Panc1 (cell line): ENCODE measurements at regions not wholly inside any gene's neighbourhood (a gene's known extent, or its start where the extent isn't known, plus 50 kb on each side); places are given as distances from the start of the nearest gene placed in this dataset.

ENCODE experiments used
- ATAC-seq: fragments of 200-7000 bp; cut with Tn5 transposase; 2 replicates; pipeline ENCODE4 v1.9.1; 2020; ENCODE audit warnings: mild to moderate bottlenecking, moderate library complexity
- BruUV-seq: library from RNA; stranded (reverse); fragments of 400-500 nt; replicated peaks from 2 replicates; lab custom pipeline; 2021; lab: Mats Ljungman, UMichigan
- CTCF ChIA-PET: fragments of 300-600 bp; sonication (Branson Sonifier 250); formaldehyde crosslinking; loops from one replicate; lab custom pipeline; 2022; ENCODE audit warnings: antibody characterized with exemption; lab: Charles Lee
- POLR2A ChIA-PET: fragments of 300-600 bp; sonication (Branson Sonifier 250); formaldehyde crosslinking; loops from one replicate; lab custom pipeline; 2022; ENCODE audit warnings: antibody characterized with exemption; lab: Charles Lee
- DNase-seq: peaks from one replicate; pipeline ENCODE4 v3.0.0-alpha.2; 2010; ENCODE audit warnings: low read depth, low spot score
- H3K27ac ChIP-seq: 2 replicates; pipeline ENCODE4 v1.5.1; 2011; ENCODE audit warnings: mild to moderate bottlenecking, low read length, inconsistent platforms
- H3K27me3 ChIP-seq: fragments of 200-500 bp; sonication (Bioruptor generic); 2 replicates; pipeline ENCODE4 v1.6.0; 2014; ENCODE audit warnings: low read length, inconsistent platforms; ENCODE audit not compliant: control insufficient read depth, insufficient read depth
- H3K36me3 ChIP-seq: fragments of 200-500 bp; sonication (Bioruptor generic); 2 replicates; pipeline ENCODE4 v1.5.1; 2014; ENCODE audit warnings: inconsistent platforms, mild to moderate bottlenecking, low read length, moderate library complexity; ENCODE audit not compliant: control insufficient read depth, insufficient read depth
- H3K4me1 ChIP-seq: 2 replicates; pipeline ENCODE4 v1.5.1; 2011; ENCODE audit warnings: inconsistent platforms, mild to moderate bottlenecking, low read length, moderate library complexity; ENCODE audit not compliant: control insufficient read depth, insufficient read depth
- H3K4me3 ChIP-seq, 2 experiments: 2 replicates each; pipeline ENCODE4 v1.5.1; 2011 to 2012; ENCODE audit warnings: low read depth in 2 of 2, low read length in 2 of 2, mild to moderate bottlenecking in 2 of 2, inconsistent platforms in 1 of 2, moderate library complexity in 1 of 2
- H3K9me3 ChIP-seq: fragments of 200-500 bp; sonication (Bioruptor generic); 2 replicates; pipeline ENCODE4 v1.5.1; 2014; ENCODE audit warnings: low read depth, mild to moderate bottlenecking, inconsistent platforms, low read length, moderate library complexity; ENCODE audit not compliant: control insufficient read depth, insufficient read depth
- CTCF ChIP-seq: fragments of 450-650 bp; IDR thresholded peaks from 2 replicates; pipeline ENCODE4 v1.5.1; 2017; ENCODE audit warnings: mild to moderate bottlenecking
- POLR2AphosphoS5 ChIP-seq: IDR thresholded peaks from 2 replicates; pipeline ENCODE4 v1.6.1; 2012; ENCODE audit warnings: mild to moderate bottlenecking, low read depth, low read length, moderate library complexity
- REST ChIP-seq, 2 experiments: IDR thresholded peaks; 2 replicates each; pipeline ENCODE4 v1.6.1; 2011 to 2012; ENCODE audit warnings: low read depth in 2 of 2, control low read depth in 1 of 2, low read length in 1 of 2, mild to moderate bottlenecking in 1 of 2, moderate library complexity in 1 of 2; ENCODE audit not compliant: insufficient read depth in 1 of 2
- SIN3A ChIP-seq: IDR thresholded peaks from 2 replicates; pipeline ENCODE4 v1.6.1; 2012; ENCODE audit warnings: low read depth, mild to moderate bottlenecking, low read length, moderate library complexity, borderline replicate concordance; ENCODE audit not compliant: insufficient read depth
- TCF7L2 ChIP-seq: IDR thresholded peaks from 2 replicates; pipeline ENCODE4 v1.6.1; 2011; ENCODE audit warnings: mild to moderate bottlenecking, low read depth, low read length, inconsistent platforms
- in situ Hi-C: cut with HindIII; loops from 2 replicates; pipeline ENCODE4 v1.10.0; 2016; ENCODE audit warnings: low sequenced_read_pairs, low pct_unique_long_range_greater_than_20kb
- intact Hi-C: fragments of 100-400 bp; cut with micrococcal nuclease; formaldehyde crosslinking; loops from one replicate; pipeline ENCODE4 v1.10.0; 2022; ENCODE audit not compliant: unreplicated experiment

- no peak for ATAC-seq
- CTCF ChIA-PET: no interaction called here
- in situ Hi-C loops: no loop called here
These were observed 70.6 kb upstream of the NXPH1 start for GRCh38 chr7:8362723-8363369.

GRCh38 chr7:8363407-8364015, 69.9 kb upstream of the NXPH1 start:
- POLR2A ChIA-PET: no interaction called here
- in situ Hi-C loops (no loop called here), intact Hi-C loops (loop anchor here (10.0 kb wide), 1 partner anchor 89 kb away; no protein-coding TSS in a partner anchor)
- Histone ChIP-seq H3K4me1 (no peaks in the 10 kb centered on the region), H3K4me3 (no peak overlapping the region), H3K9me3 (no peaks in the 10 kb centered on the region), H3K27me3 (0 out of 2 replicates have a peak, but pooled peaks cover 2% of the 10 kb centered on the region), H3K27ac (no peak overlapping the region), H3K36me3 (no peaks in the 10 kb centered on the region)
- CTCF ChIA-PET: no interaction called here
- no peak for ATAC-seq
- no TSS peak for BruUV-seq
- DNase-seq: no peak
- TF ChIP-seq POLR2AphosphoS5 (no peak), REST (IDR thresholded peaks at IDR 0.05; ENCODE audit: insufficient read depth in 1 of 2, low read depth in 2 of 2, low read length in 1 of 2) (no peak), TCF7L2 (no peak), CTCF (no peak)

More at GRCh38 chr7:8362723-8363369, 70.6 kb upstream of the NXPH1 start:
- Histone ChIP-seq H3K9me3 (no peaks in the 10 kb centered on the region), H3K36me3 (no peaks in the 10 kb centered on the region), H3K27ac (no peak overlapping the region), H3K4me1 (no peaks in the 10 kb centered on the region), H3K4me3 (no peak overlapping the region), H3K27me3 (0 out of 2 replicates have a peak, but pooled peaks cover 2% of the 10 kb centered on the region)
- POLR2A ChIA-PET: no interaction called here
- TF ChIP-seq TCF7L2 (no peak), SIN3A (no peak), CTCF (no peak), REST (IDR thresholded peaks at IDR 0.05; ENCODE audit: insufficient read depth in 1 of 2, low read depth in 2 of 2, low read length in 1 of 2) (no peak), POLR2AphosphoS5 (no peak)
- intact Hi-C loops: loop anchor here (10.0 kb wide), 1 partner anchor 88 kb away; no protein-coding TSS in a partner anchor
- BruUV-seq: no TSS peak
- DNase-seq: no peak
